Femur (tissue), 1 donor: ENCODE measurements at regions not wholly inside any gene's neighbourhood (a gene's known extent, or its start where the extent isn't known, plus 50 kb on each side); places are given as distances from the start of the nearest gene placed in this dataset.
"Not testable (repeated sequence)": the region's sequence is repeated elsewhere in the genome, so short reads cannot be mapped to it uniquely, and the experiment has no call there.

ENCODE experiments used
- DNase-seq: peaks from one replicate; pipeline ENCODE4 v3.0.0-alpha.2; 2017

DNA sequence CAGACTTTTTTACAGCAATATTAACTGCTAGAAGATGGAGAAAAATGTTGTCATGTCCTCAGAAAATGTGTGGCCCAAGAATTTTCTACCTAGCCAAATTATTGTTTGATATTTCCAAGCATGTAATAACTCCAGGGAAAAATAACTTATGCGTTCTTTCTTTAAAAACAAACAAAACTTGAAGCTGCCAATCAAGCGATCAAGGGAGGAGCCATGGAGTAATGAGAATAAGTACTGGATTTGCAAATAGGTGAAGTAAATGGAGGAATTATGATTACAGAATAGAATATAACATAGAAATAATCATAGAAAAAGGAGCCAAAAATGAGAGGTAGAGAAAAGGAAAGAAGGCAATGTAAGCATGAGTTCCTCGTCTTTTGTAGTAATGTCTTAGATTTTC is 225.3 kb downstream of the DLEU7 start:
- DNase-seq = no peak

DNA sequence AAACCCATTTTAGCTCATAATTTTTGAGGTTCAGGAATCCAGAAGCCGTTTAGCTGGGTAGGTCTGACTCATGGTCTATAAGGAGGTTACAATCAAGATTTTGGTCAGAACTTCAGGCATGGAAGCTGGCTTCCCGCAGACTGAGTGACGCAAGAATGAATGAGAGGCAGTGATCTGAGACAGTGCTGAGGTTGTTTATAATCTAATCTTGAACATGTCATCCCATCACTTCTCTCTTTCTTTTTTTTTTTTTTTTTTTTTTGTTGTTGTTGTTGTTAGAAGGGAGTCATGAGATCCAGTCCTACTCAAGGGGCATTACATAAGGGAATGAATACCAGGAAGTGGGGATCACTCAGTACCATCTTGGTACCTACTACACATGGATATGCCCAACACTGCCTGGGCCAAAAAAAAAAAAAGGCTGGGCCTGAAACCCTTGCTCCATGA is 217.4 kb downstream of the DLEU7 start:
- no peak for DNase-seq

DNA sequence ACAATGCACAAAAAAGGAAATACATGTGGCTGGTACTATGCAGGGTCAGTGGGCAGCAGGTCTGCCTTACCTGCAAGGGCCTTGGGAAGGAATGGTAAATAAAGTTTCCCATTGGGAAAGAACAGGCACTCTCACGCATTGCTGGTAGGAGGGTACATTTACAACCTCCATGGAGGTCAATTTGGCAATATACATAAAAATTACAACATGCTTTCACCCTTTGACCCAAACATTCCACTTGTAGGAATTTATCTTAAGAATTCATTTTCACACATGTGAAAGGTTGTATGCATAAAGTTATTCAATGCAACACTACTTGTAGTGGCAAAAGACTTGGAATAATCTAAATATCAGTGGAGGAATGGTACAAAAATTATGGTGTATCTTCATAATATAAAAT is 216.4 kb downstream of the DLEU7 start:
- no peak for DNase-seq

DNA sequence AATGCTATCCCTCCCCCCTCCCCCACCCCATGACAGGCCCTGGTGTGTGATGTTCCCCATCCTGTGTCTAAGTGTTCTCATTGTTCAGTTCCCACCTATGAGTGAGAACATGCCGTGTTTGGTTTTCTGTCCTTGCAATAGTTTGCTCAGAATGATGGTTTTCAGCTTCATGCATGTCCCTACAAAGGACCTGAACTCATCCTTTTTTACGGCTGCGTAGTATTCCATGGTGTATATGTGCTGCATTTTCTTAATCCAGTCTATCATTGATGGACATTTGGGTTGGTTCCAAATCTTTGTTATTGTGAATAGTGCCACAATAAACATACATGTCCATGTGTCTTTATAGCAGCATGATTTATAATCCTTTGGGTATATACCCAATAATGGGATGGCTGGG is 215.0 kb downstream of the DLEU7 start:
- DNase-seq = not testable (repeated sequence)

DNA sequence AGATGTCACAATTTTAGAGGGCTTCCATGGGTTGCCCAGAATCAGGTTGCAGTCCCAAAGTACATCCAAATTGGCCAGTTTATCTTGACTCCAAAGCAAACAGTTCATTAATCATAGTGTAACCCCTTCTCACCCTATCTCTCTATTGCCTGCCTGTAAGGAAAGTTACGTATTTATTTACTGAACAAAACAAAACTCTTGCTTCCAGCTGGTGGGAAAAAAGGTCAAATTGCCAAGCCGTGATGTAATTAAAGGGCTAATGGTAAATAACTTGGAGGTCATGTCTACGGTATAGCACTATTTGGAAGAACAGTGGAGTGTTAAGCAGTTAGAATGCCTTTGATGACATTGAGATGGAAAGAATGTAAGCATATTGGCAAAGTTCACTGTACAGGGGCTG is 214.0 kb downstream of the DLEU7 start:
- no peak for DNase-seq

DNA sequence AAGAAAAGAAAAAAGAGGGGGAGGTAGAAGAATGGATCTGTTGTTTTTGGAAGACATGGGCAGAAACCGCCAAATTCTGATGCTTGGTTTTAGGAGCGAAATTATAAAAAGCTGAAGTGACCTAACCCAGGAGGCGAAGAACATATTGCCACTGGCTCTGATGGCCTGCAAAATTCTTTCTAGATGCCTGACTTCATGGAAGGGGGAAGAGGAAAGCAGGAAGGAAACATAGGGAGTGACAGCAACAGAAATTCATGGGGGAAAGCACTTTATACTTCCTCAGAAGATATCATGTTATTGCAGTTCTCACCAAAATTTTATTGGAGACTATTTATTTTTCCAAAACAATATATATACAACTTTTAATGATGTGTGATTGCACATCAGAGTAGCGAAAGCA is 213.5 kb downstream of the DLEU7 start:
- DNase-seq = no peak

DNA sequence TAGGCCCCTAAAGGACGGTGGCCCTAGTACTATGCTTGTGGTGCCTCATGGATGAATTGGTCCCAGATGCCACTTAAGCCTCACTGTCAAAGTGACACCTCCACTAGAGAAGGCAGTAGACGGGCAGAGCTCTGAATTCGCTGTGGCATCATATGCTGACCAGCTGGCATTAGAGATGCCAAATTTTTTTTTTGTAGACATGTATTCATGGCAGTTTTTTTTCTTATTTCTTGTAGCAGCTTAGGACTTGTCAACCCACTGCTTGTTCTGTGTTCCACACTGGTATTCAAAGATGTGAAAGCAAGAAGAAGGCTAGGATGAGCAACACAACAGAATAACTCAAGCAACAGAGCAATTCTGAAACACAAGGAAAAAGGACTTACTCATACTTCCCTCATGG is 212.5 kb downstream of the DLEU7 start:
- no peak for DNase-seq

DNA sequence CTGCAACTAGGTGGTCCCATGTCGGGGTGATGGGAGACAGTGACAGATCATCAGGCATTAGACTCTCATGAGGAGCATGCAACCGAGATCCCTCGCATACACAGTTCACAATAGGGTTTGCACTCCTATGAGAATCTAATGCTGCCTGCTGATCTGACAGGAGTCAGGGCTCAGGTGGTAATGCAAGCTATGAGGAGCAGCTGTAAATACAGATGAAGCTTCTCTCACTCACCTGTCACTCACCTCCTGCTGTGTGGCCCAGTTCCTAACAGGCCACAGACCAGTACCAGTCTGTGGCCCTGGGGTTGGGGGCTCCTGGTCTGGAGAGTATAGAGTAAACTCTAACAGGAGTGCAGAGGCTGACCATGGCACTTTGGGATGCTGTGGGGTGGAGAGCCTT is 209.2 kb downstream of the DLEU7 start:
- no peak for DNase-seq

DNA sequence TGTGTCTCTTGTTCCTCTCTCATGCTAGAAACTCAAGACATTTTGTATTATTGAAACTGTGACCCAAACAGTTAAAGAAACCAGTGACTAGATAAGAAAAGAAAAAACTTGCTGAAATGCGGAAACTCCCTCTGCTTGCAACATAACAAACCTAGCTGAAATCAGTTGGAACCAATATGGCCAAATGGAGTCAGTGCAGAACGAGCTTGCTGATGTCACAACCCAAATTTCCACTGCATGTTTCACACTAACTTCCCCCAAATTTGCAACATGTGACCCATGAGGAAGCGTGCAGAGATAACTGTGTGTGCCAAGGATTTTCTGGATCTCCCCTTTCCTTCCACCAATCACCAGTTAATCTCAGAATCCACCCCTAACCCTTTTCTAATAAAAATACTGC is 208.0 kb downstream of the DLEU7 start:
- peak; percentile 51 for DNase-seq

DNA sequence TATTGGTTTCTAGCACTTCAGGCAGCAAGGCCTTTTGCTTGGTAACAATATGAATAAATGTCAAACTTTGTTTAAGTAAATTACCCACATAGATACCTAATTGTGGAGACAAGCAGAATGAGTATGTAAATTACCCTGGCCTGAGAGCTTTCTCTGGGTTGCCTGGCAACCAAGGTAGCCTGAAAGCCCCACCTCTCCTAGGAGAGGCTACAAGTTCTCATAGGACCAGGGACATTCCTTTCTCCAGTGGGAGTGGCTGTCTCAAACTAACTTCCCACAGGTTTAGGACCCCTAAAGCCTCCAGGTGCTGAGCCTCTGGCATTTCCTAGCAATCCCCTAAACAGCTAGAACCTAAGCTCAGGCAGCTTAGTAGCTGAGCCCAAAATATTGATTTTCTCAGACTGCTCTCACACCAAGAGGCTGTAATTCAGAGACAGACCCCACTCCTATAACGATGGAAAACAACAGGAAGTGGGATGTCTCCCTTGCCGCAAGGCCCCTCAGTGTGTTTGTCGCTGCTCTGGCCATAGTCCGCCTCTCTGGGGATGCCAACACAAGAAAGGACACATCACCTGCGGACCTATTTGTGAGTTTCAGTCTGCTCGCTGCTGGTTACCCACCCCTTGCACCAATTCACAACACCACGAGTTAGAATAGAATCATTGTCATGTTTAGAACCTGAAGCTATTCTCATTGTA is 207.3 kb downstream of the DLEU7 start:
- no peak for DNase-seq

DNA sequence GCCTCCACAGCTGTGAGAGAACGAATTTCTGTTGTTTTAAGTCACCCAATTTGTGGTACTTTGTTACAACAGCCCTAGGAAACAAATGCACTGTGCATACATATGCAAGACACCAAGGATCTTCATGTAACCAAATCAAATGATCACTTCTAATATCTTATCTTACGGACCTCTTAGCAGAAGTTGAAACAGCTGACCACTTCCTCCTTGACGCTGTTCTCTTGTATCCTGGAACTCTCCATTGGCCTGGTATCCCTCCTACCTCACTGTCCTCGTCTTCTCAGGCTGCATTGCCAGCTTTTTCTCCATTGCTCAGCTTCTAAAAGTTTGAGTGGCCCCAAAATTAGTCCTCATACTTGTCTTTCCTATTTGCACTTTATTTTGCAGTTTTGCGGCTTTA is 200.4 kb downstream of the DLEU7 start:
- no peak for DNase-seq

DNA sequence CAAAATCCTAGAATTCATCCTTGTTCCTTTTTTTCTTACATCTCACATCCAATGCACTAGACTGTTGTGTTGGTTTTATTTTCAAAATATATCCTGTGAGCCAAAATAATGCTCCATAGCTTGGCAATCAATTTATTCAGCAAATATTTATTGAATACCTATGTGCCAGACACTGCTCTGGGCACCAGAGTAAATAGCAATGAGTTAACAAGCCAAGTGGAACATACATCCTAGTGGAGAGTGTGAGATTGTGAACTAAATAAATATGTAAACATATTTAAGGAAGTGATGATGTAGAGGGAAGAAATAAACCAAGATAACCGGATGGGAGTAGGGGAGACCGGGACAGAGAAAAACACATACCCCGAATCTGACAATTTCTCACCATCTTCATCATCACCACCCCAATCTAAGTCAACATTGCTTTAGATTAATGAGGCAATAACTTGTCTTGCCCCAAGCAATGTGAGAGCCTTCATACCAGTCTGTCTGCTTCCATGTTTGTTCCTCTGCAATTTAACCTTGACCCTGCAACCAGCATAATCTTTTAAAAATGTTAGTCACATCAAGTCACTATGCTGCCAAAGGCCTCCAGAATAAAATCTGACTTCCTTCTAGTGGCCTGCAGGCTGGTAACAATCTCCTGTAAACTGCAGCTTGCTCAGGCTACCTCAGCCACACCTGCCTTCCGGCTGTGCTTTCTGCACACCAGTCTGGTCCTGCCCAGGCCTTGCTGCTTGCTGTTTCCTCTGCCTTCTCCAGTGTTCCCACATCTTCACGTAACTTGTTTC is 199.2 kb downstream of the DLEU7 start:
- no peak for DNase-seq

DNA sequence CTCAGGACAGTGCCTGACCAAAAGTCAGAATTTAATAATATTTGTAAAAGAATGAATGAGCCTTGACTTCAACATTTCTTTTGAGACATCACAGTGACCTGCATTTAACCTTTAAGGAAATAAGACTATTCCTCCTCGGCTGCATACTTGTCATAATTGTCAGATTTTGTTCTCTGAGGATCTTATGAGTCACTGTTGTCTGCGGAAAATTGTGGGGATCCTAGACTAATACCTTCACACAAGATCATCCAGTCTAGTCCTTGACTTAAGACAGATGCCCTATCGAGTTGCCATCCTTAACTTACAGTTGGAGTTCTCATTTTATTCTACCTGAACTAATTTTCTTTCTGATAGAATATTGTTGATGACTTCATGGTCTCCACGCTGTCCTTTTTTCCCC is 198.4 kb downstream of the DLEU7 start:
- no peak for DNase-seq

DNA sequence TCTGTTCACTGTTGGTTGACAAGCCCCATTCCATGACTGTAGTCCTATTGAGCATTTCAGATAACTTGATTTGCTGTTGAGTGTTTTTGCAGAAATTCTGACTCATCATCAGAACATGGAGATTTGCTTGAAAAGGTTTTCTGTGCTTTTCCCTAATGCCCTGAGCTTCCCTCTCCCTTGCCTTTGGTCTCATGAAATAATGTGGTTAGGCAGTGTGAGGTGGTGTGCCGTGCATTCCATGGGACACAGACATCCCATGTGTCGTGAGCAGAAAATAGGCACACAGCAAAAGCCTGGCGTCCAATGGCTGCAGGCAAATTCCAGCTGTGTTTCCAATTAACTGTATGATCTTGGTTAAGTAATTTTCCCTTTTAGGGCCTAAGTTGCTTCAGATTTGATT is 197.4 kb downstream of the DLEU7 start:
- no peak for DNase-seq

DNA sequence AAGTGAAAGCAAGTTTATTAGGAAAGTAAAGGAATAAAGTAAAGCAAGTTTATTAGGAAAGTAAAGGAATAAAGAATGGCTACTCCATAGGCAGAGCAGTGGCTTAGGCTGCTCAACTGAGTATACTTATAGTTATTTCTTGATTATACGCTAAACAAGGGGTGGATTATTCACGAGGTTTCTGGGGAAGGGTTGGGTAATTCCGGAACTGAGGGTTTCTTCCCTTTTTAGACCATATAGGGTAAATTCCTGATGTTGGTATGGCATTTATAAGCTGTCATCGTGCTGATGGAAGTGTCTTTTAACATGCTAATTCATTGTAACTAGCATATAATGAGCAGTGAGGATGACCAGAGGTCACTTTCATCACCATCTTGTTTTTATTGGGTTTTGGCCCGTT is 194.3 kb downstream of the DLEU7 start:
- DNase-seq = no peak

DNA sequence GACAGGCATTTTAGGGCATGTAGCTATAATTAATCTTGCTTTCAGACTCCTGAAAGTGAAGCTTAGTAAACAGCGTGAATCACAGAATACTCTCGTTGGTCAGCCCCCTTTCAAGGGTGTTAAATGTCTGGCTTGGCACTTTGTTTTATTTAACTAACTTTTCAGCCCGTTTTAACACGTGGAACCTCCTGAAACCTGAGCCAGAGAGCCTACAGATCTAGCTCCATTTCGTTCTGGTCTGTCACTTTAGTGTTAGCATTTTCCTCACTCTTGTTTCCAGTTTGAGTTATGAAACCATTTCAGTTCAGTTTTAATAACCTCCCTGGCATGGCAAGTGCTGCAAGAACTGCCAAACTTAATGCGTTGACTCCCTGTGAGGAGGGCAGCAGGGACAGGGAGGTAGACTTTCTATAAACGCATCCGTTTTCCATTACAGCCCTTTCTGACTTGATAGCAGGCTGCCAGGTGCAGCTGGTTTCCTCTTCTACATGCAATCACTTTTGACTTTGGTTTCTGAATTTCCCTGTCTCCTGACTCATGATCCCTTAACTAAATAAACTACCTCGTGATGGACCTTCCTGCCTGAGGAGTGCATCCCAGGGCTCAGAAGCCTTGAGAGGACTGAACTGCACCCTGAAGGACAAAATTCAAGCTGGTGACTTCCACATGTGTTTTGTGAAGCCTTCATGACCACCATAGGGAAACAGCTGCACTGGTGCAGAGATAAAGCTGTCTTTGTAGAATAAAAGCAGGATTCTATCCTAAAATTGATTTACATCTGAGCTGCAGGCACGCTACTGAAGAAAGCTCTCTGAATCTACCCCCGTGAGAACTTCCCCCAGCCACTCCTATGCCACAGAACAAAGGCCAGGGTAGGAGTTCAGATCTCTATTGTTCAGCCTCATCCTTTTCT is 192.6 kb downstream of the DLEU7 start:
- DNase-seq = peak; percentile 30

DNA sequence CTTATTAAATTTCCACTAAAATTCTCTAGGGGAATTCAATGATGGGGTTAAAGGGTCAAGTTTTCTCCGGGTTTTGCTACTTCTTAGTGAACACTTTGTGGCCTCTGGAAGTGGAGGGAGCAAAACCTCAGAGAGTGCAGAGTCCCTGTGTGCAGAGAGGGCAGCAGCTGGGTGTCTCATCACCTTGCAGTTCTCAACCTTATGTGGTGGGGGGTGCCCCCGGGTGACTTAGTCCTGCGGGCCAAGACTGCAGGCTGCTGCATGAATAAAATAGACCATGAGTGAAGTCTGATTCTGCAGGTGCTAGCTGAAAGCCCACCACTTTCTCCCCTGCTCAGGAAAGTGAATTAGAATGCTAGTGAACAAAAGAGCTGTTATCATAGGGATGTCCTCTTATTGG is 191.6 kb downstream of the DLEU7 start:
- DNase-seq = no peak

DNA sequence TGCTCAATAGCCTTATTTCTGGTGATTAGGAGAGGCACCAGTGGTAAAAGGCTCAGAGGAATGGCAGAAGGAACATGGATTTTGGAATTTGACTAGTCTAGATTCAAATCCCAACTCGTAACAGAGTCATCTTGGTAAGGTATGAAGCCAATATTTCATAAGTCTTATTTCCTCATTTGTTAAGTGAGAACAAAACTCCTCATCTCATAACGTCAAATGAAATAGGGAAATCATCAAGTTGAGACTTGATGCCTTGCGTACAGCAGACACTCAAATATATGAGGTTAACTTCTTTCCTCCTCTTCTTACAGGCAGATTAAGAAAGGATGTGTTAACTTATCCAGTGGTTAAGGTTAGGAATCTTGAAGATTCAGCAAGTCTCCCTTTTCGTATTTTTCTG is 189.2 kb downstream of the DLEU7 start:
- no peak for DNase-seq

DNA sequence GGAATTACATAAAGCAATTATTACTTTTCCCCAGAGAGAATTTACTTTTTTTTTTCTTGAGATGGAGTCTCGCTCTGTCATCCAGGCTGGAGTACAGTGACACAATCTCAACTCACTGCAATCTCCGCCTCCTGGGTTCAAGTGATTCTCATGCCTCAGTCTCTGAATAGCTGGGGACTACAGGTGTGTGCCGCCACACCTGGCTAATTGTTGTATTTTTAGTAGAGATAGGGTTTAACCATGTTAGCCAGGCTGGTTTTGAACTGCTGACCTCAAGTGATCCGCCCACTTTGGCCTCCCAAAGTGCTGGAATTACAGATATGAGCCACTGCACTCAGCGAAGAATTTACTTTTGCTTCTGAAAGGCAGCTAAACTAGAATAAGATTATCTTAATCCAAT is 181.6 kb downstream of the DLEU7 start:
- not testable (repeated sequence) for DNase-seq

DNA sequence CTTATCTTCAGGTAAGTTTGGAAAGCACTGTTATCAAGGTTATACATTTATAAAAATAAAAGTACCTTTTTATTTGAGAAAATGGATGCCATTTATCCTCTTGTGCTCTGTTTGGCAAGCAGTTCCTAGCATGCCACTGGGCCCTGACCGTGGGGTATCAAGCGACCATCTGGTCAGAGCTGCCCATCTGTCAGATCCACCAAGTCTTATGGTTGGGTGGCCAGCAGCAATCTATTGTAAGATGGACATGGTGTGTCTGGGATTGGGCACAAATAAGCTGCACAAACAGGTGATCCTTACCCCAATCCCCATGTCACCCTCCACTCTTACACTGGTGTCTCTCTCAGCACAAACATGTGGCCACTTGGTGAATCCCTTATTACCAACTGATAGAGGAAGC is 178.5 kb downstream of the DLEU7 start:
- DNase-seq = no peak

DNA sequence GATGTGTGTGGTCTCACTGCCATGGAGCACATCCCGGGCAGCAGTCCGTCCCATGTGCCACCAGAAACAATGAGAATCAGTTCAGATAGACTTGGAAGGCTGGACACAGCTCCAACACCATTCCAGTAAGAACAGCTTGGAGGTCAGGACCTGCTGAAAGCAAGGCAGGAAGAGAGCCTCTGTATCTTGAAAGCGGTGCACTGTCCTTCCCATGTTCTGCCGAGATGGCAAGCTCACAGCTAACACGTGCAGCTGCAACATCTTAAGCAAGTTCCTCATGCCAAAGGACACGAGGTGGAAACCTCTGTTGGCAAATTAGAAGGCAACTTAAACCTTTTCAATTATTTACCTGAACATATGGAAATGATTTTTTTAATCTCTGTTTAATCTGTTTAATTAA is 175.4 kb downstream of the DLEU7 start:
- no peak for DNase-seq

DNA sequence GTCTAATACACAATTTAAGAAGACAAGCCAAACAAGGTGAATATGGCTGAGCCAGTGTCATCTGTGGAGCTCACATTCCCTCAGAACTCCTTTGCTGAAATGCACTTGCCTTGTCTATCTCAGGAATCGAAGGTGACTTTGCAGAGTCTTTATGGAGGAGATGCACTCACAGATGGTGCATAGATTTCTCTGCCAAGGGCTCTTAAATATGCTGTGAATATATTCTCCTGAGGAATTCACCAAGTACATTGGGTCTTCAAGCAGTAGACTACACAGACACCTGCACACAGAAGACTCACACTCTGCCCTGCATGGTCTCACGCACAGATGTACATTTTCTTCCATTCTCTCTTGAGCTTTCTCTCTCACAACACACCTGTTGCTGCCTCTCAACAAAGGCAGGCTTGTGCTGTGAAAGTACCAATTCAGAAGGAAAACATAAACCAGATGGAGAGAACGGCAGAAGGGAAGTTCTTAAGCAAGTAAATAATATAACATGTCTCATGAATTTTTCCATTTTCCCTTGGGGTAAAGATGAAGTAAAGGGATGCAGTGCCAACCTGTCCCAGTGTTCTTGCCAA is 174.7 kb downstream of the DLEU7 start:
- no peak for DNase-seq

DNA sequence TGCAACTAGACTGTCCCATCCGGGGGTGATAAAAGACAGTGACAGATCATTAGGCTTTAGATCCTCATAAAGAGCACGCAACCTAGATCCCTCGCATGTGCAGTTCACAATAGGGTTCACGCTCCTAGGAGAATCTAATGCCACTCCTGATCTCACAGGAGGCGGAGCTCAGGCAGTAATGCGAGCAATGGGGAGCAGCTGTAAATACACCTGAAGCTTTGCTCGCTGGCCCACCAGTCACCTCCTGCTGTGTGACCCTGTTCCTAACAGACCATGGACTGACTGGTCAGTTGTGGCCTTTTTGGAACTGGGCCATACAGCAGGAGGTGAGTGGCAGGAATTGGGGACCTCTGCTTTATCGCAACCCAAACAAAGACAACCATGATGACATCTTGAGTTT is 173.2 kb downstream of the DLEU7 start:
- DNase-seq = no peak
